ENCODE measurements at regions not wholly inside any gene's neighbourhood (a gene's known extent, or its start where the extent isn't known, plus 50 kb on each side); places are given as distances from the start of the nearest gene placed in this dataset.

GRCh38 chr13:47168618-47169017 is 271.8 kb upstream of the HTR2A start:
- no peaks in the 10 kb centered on the region for H4K20me1 ChIP-seq (replicated peaks; ENCODE audit: control insufficient read depth, extremely low read depth, insufficient read depth, low read length)
- dilution Hi-C loops (cut with MboI; ENCODE audit: extremely low pct_ligation_motif_present, low sequenced_read_pairs) (no loop called here), intact Hi-C loops (cut with micrococcal nuclease) (no loop called here)
- no peak overlapping the region for H3K4me3 ChIP-seq (replicated peaks in 1 of 3; ENCODE audit: insufficient read depth in 1 of 3, low read depth in 1 of 3, low read length in 3 of 3)
- no peaks in the 10 kb centered on the region for H3K79me2 ChIP-seq (ENCODE audit: control insufficient read depth, insufficient read depth, low read length)
- H3K9me3 ChIP-seq (replicated peaks; ENCODE audit: control insufficient read depth, insufficient read depth, low read length) = peaks cover 3% of the 10 kb centered on the region
- H3K4me1 ChIP-seq (ENCODE audit: control insufficient read depth, extremely low read depth, insufficient read depth, low read length) = no peaks in the 10 kb centered on the region
- H3K9ac ChIP-seq (replicated peaks; ENCODE audit: extremely low read depth, insufficient read depth, low read length) = no peak overlapping the region
- no peak overlapping the region for H2AFZ ChIP-seq (ENCODE audit: low read depth, low read length)
- ChIA-PET POLR2A (no interaction called here), CTCF (no interaction called here)
- FAIRE-seq (no peak), DNase-seq (ENCODE audit: low read depth, low spot score) (no peak)
- no TSS peak for BruUV-seq (replicated peaks)
- H3K27ac ChIP-seq (ENCODE audit: insufficient read depth, low read depth, low read length) = no peak overlapping the region
- H3K36me3 ChIP-seq (ENCODE audit: control insufficient read depth in 2 of 2, extremely low read depth in 1 of 2, insufficient read depth in 2 of 2, low read length in 2 of 2) = no peaks in the 10 kb centered on the region
- H3K27me3 ChIP-seq (ENCODE audit: control insufficient read depth in 2 of 2, insufficient read depth in 2 of 2, low read length in 2 of 2) = no peaks in the 10 kb centered on the region
- H3K4me2 ChIP-seq (ENCODE audit: insufficient read depth, low read length) = no peak overlapping the region
- TF ChIP-seq JUN (IDR thresholded peaks at IDR 0.05; ENCODE audit: borderline replicate concordance, insufficient read depth, insufficient read length, low read depth) = no peak
- no peak for TF ChIP-seq MAX (IDR thresholded peaks at IDR 0.05; ENCODE audit: insufficient read depth, insufficient read length)
- TF ChIP-seq FOS (IDR thresholded peaks at IDR 0.05; ENCODE audit: borderline replicate concordance, insufficient read depth, low read length) = no peak
- TF ChIP-seq EZH2 (IDR thresholded peaks at IDR 0.05; ENCODE audit: borderline replicate concordance, low read depth, low read length, severe bottlenecking) = no peak
- no peak for TF ChIP-seq CTCF (IDR thresholded peaks at IDR 0.05; ENCODE audit: extremely low read depth in 1 of 2, insufficient read depth in 1 of 2, low read depth in 1 of 2, low read length in 2 of 2)
- no peak for TF ChIP-seq POLR2AphosphoS5 (IDR thresholded peaks at IDR 0.05; ENCODE audit: insufficient read depth, low read depth, low read length)
- TF ChIP-seq GATA2 (IDR thresholded peaks at IDR 0.05; ENCODE audit: insufficient read depth, insufficient read length, low read depth, low read length) = no peak
- TF ChIP-seq POLR2A (IDR thresholded peaks at IDR 0.05; ENCODE audit: low read depth, low read length) = no peak
- no peak for TF ChIP-seq MYC (IDR thresholded peaks at IDR 0.05; ENCODE audit: low read depth, low read length)
- no peaks in the 10 kb centered on the region for H3K9me1 ChIP-seq (replicated peaks; ENCODE audit: control insufficient read depth, extremely low read depth, insufficient read depth, low read length)
